Right lobe of liver (tissue), 6 donors: ENCODE measurements at regions not wholly inside any gene's neighbourhood (a gene's known extent, or its start where the extent isn't known, plus 50 kb on each side); places are given as distances from the start of the nearest gene placed in this dataset.

Experiments used
- ATAC-seq, 4 donors: fragments of 200-7000 bp; cut with Tn5 transposase; one replicate each; pipeline ENCODE4 v1.9.1; 2020; ENCODE audit warnings: mild to moderate bottlenecking in 4 of 4, moderate library complexity in 4 of 4
- DNase-seq, 3 donors: peaks; one replicate each; pipeline ENCODE4 v3.0.0-alpha.2; 2020
- H3K27ac ChIP-seq, 3 donors: fragments of 200-600 bp; one replicate each; pipeline ENCODE4 v1.8.0; 2022
- H3K27me3 ChIP-seq, 2 donors: fragments of 200-600 bp; one replicate each; pipeline ENCODE4 v1.8.0; 2022
- H3K36me3 ChIP-seq, 4 donors: fragments of 200-600 bp; sonication (generic) in 1 of 4; one replicate each; pipeline versions ENCODE4 v1.5.1 to v1.8.0; 2017 to 2022; ENCODE audit warnings: control low read depth in 1 of 4
- H3K4me1 ChIP-seq, 4 donors: fragments of 200-600 bp; sonication (generic) in 1 of 4; one replicate each; pipeline versions ENCODE4 v1.5.1 to v1.8.0; 2017 to 2022; ENCODE audit warnings: control low read depth in 1 of 4
- H3K4me3 ChIP-seq, 3 donors: fragments of 200-600 bp; one replicate each; pipeline ENCODE4 v1.8.0; 2022
- H3K9me3 ChIP-seq, 4 donors: fragments of 200-600 bp; sonication (generic) in 1 of 4; one replicate each; pipeline versions ENCODE4 v1.5.1 to v1.8.0; 2017 to 2022; ENCODE audit warnings: control low read depth in 1 of 4
- CTCF ChIP-seq, 4 donors: fragments of 200-600 bp in 3 of 4; fragments of 450-650 bp in 1 of 4; IDR thresholded peaks; one replicate each; pipeline versions ENCODE4 v1.5.1 to v1.8.0; 2016 to 2022; ENCODE audit warnings: antibody characterized with exemption in 4 of 4, mild to moderate bottlenecking in 2 of 4
- POLR2A ChIP-seq: fragments of 450-650 bp; IDR thresholded peaks from one replicate; pipeline ENCODE4 v1.6.1; 2017; ENCODE audit warnings: antibody characterized with exemption, mild to moderate bottlenecking
- WGBS: methylation state at CpG from one replicate; pipeline ENCODE4 v1.1.6; 2018; ENCODE audit warnings: low coverage, low lambda C conversion rate; ENCODE audit not compliant: insufficient coverage; ENCODE audit errors: missing lambda C conversion rate; 5-methylcytosine and 5-hydroxymethylcytosine counted together
- intact Hi-C, 2 donors: fragments of 100-400 bp; cut with DNase I; formaldehyde crosslinking; loops; one replicate each; pipeline versions ENCODE4 v1.11.2 to v1.14.1; 2022
- donor health status: DM: no; HTN: yes; CAD: no.
- donor health status: DM: no; HTN: no; CAD: no.
- donor health status: DM: no; HTN: no; CAD: no.
- donor health status: DM: no; HTN: yes; CAD: no.
- donor health status: DM: no; HTN: yes; CAD: no.

- Histone ChIP-seq H3K4me1 (no peaks in the 10 kb centered on the region), H3K36me3 (no peaks in the 10 kb centered on the region), H3K27ac (no peak overlapping the region), H3K9me3 (no peaks in the 10 kb centered on the region), H3K27me3 (no peaks in the 10 kb centered on the region), H3K4me3 (no peak overlapping the region)
- TF ChIP-seq POLR2A (no peak), CTCF (IDR thresholded peaks at IDR 0.05) (no peak)
- intact Hi-C loops, result no loop called here
- 42% methylated on average over 2 of the region's 2 CpGs for WGBS
- no peak for ATAC-seq
- no peak for DNase-seq
Measured at GRCh38 chr4:144831971-144832370, 186.0 kb downstream of the HHIP start.

GRCh38 chr4:144845411-144845810 lies 199.5 kb downstream of the HHIP start:
- no peak for TF ChIP-seq POLR2A
- TF ChIP-seq CTCF (IDR thresholded peaks at IDR 0.05), result no peak
- 46% methylated on average over 8 of the region's 8 CpGs for WGBS
- Histone ChIP-seq H3K36me3 (no peaks in the 10 kb centered on the region), H3K9me3 (no peaks in the 10 kb centered on the region), H3K27ac (no peak overlapping the region), H3K4me3 (no peak overlapping the region), H3K4me1 (no peaks in the 10 kb centered on the region), H3K27me3 (no peaks in the 10 kb centered on the region)
- no peak for DNase-seq
- intact Hi-C loops, result no loop called here
- ATAC-seq, result no peak

GRCh38 chr4:144851948-144852347 lies 206.0 kb downstream of the HHIP start:
- intact Hi-C loops, result no loop called here
- H3K9me3 ChIP-seq, result no peaks in the 10 kb centered on the region
- 51% methylated on average over 3 of the region's 3 CpGs for WGBS

GRCh38 chr4:144861471-144861870 lies 215.5 kb downstream of the HHIP start:
- ATAC-seq, result peak in 2 of 4 donors; percentile 55 to 61
- 43% methylated on average over 11 of the region's 11 CpGs for WGBS

More at GRCh38 chr4:144851948-144852347, 206.0 kb downstream of the HHIP start:
- no peaks in the 10 kb centered on the region for H3K36me3 ChIP-seq
- no peak overlapping the region for H3K4me3 ChIP-seq
- H3K4me1 ChIP-seq, result no peaks in the 10 kb centered on the region
- H3K27ac ChIP-seq, result no peak overlapping the region
- DNase-seq (no peak), ATAC-seq (no peak)
- TF ChIP-seq CTCF (IDR thresholded peaks at IDR 0.05), result no peak
- TF ChIP-seq POLR2A, result no peak
- H3K27me3 ChIP-seq, result no peaks in the 10 kb centered on the region

More at GRCh38 chr4:144861471-144861870, 215.5 kb downstream of the HHIP start:
- no peaks in the 10 kb centered on the region for H3K4me1 ChIP-seq
- DNase-seq, result no peak
- no peaks in the 10 kb centered on the region for H3K27me3 ChIP-seq
- peak overlapping the region in 1 of 3 donors; percentile 7 for H3K4me3 ChIP-seq
- intact Hi-C loops, result no loop called here
- H3K36me3 ChIP-seq, result no peaks in the 10 kb centered on the region
- H3K27ac ChIP-seq, result no peak overlapping the region
- TF ChIP-seq CTCF (IDR thresholded peaks at IDR 0.05) (no peak), POLR2A (no peak)
- H3K9me3 ChIP-seq, result no peaks in the 10 kb centered on the region
